ENCODE measurements at regions not wholly inside any gene's neighbourhood (a gene's known extent, or its start where the extent isn't known, plus 50 kb on each side); places are given as distances from the start of the nearest gene placed in this dataset.

- no peaks in the 10 kb centered on the region for H3K9me2 ChIP-seq (ENCODE audit: insufficient read depth)
- TF ChIP-seq JUNB (IDR thresholded peaks at IDR 0.05; ENCODE audit: unreplicated experiment): no peak
- no peak for TF ChIP-seq EZH2 (IDR thresholded peaks at IDR 0.05; ENCODE audit: low read depth, unreplicated experiment)
- no peak for TF ChIP-seq ETS1 (IDR thresholded peaks at IDR 0.05)
- no peak for TF ChIP-seq CREB1 (CRISPR knock-in tag; IDR thresholded peaks at IDR 0.05; ENCODE audit: low read depth)
- no peak for TF ChIP-seq POLR2AphosphoS5 (IDR thresholded peaks at IDR 0.05; ENCODE audit: low read depth)
- TF ChIP-seq ZNF462 (CRISPR knock-in tag; IDR thresholded peaks at IDR 0.05): no peak
- no peak for TF ChIP-seq ZNF331 (CRISPR knock-in tag; IDR thresholded peaks at IDR 0.05; ENCODE audit: low read depth)
- TF ChIP-seq STAT1 (IDR thresholded peaks at IDR 0.05; ENCODE audit: unreplicated experiment): no peak
- TF ChIP-seq REST (IDR thresholded peaks at IDR 0.05; ENCODE audit: unreplicated experiment): no peak
- no peak for TF ChIP-seq ZNF114 (CRISPR knock-in tag; IDR thresholded peaks at IDR 0.05)
- no peak for TF ChIP-seq CTCF (conservative IDR thresholded peaks at IDR 0.05; ENCODE audit: low read depth in 2 of 2)
- no peak for TF ChIP-seq EZH2phosphoT487 (IDR thresholded peaks at IDR 0.05; ENCODE audit: unreplicated experiment)
- no peak for TF ChIP-seq NANOG (IDR thresholded peaks at IDR 0.05; ENCODE audit: borderline replicate concordance)
- ATAC-seq (no peak), DNase-seq (ENCODE audit: low spot score) (no peak)
- no peak overlapping the region for H3K27ac ChIP-seq (ENCODE audit: low read depth)
- no peak overlapping the region for H3K4me2 ChIP-seq
- H3K27me3 ChIP-seq (ENCODE audit: insufficient read depth): no peaks in the 10 kb centered on the region
- H3K4me3 ChIP-seq: no peak overlapping the region
- no peak overlapping the region for H2AFZ ChIP-seq
- Mint-ChIP-seq H3K27ac (no peak overlapping the region), H3K27me3 (ENCODE audit: insufficient read depth, low read depth, poor library complexity) (no peaks in the 10 kb centered on the region), H3K36me3 (ENCODE audit: low read depth) (no peaks in the 10 kb centered on the region), H3K4me3 (no peak overlapping the region), H3K4me1 (no peaks in the 10 kb centered on the region), H3K9me3 (no peaks in the 10 kb centered on the region; the same call in 2 of the 3 replicates)
- H3K4me1 ChIP-seq (ENCODE audit: insufficient read depth): peaks cover 3% of the 10 kb centered on the region; the same call in 1 of the 2 replicates
- no peaks in the 10 kb centered on the region for H3K79me2 ChIP-seq (replicated peaks; ENCODE audit: insufficient read depth)
- no peaks in the 10 kb centered on the region for H3K36me3 ChIP-seq (ENCODE audit: insufficient read depth)
- H3F3A ChIP-seq (replicated peaks; ENCODE audit: low read depth): no peaks in the 10 kb centered on the region
- no peaks in the 10 kb centered on the region for H4K20me1 ChIP-seq (replicated peaks; ENCODE audit: insufficient read depth)
Measured at GRCh38 chr13:65748227-65748626, 1481.9 kb downstream of the PCDH9 start.

Data from GM23338 (cell line).